Liver (tissue), 8 donors: ENCODE measurements at regions not wholly inside any gene's neighbourhood (a gene's known extent, or its start where the extent isn't known, plus 50 kb on each side); places are given as distances from the start of the nearest gene placed in this dataset.

Experiments used
- DNase-seq: peaks from one replicate; pipeline ENCODE4 v3.0.0-alpha.2; 2017; ENCODE audit warnings: low spot score
- H3K27ac ChIP-seq, 2 donors: one replicate each; pipeline ENCODE4 v1.7.0; 2013; ENCODE audit warnings: inconsistent platforms in 2 of 2, low read length in 2 of 2, control low read depth in 1 of 2, low read depth in 1 of 2, mild to moderate bottlenecking in 1 of 2
- H3K27me3 ChIP-seq, 4 donors: one replicate each; pipeline versions ENCODE4 v1.6.1 to v1.7.0; 2013; ENCODE audit warnings: low read length in 3 of 4, inconsistent platforms in 1 of 4, mild to moderate bottlenecking in 1 of 4, moderate library complexity in 1 of 4; ENCODE audit not compliant: control insufficient read depth in 4 of 4, insufficient read depth in 4 of 4
- H3K36me3 ChIP-seq, 4 donors: one replicate each; pipeline versions ENCODE4 v1.6.1 to v1.7.0; 2013; ENCODE audit warnings: low read length in 3 of 4, mild to moderate bottlenecking in 3 of 4, low read depth in 1 of 4, moderate library complexity in 1 of 4; ENCODE audit not compliant: control insufficient read depth in 4 of 4, insufficient read depth in 3 of 4
- H3K4me1 ChIP-seq, 4 donors: one replicate each; pipeline versions ENCODE4 v1.6.1 to v1.7.0; 2013; ENCODE audit warnings: low read length in 3 of 4, mild to moderate bottlenecking in 3 of 4, moderate library complexity in 1 of 4; ENCODE audit not compliant: control insufficient read depth in 4 of 4, insufficient read depth in 4 of 4
- H3K4me3 ChIP-seq, 3 donors: one replicate each; pipeline versions ENCODE4 v1.6.1 to v1.7.0; 2013; ENCODE audit warnings: low read length in 3 of 3, control low read depth in 1 of 3, low read depth in 1 of 3, mild to moderate bottlenecking in 1 of 3
- H3K9ac ChIP-seq, 2 donors: one replicate each; pipeline ENCODE4 v1.7.0; 2013; ENCODE audit warnings: low read length in 2 of 2, mild to moderate bottlenecking in 2 of 2, moderate library complexity in 2 of 2, control low read depth in 1 of 2, low read depth in 1 of 2
- H3K9me3 ChIP-seq, 4 donors: one replicate each; pipeline versions ENCODE4 v1.6.1 to v1.7.0; 2013; ENCODE audit warnings: low read length in 3 of 4; ENCODE audit not compliant: control insufficient read depth in 4 of 4
- FOXA1 ChIP-seq: IDR thresholded peaks from 2 replicates; pipeline ENCODE4 v1.6.1; 2016; ENCODE audit warnings: antibody characterized with exemption
- GABPA ChIP-seq, 2 donors: IDR thresholded peaks in 1 of 2; conservative IDR thresholded peaks in 1 of 2; 2 replicates each; pipeline ENCODE4 v1.6.1; 2016; ENCODE audit warnings: antibody characterized with exemption in 2 of 2, mild to moderate bottlenecking in 1 of 2, moderate library complexity in 1 of 2
- HNF4A ChIP-seq, 2 donors: conservative IDR thresholded peaks; 2 replicates each; pipeline ENCODE4 v1.6.1; 2016; ENCODE audit warnings: antibody characterized with exemption in 2 of 2, mild to moderate bottlenecking in 2 of 2
- HNF4G ChIP-seq: IDR thresholded peaks from 2 replicates; pipeline ENCODE4 v1.6.1; 2016; ENCODE audit warnings: antibody characterized with exemption
- JUND ChIP-seq, 2 donors: IDR thresholded peaks; 2 replicates each; pipeline ENCODE4 v1.6.1; 2016; ENCODE audit warnings: antibody characterized with exemption in 2 of 2
- RXRA ChIP-seq, 2 donors: IDR thresholded peaks; 2 replicates each; pipeline ENCODE4 v1.6.1; 2017 to 2018; ENCODE audit warnings: antibody characterized with exemption in 2 of 2, mild to moderate bottlenecking in 1 of 2
- SP1 ChIP-seq: IDR thresholded peaks from 2 replicates; pipeline ENCODE4 v1.6.1; 2018; ENCODE audit warnings: antibody characterized with exemption, mild to moderate bottlenecking
- TAF1 ChIP-seq: conservative IDR thresholded peaks from 2 replicates; pipeline ENCODE4 v1.6.1; 2016; ENCODE audit warnings: antibody characterized with exemption, mild to moderate bottlenecking
- WGBS: extraction: QIAGEN DNeasy Blood & Tissue Kit; methylation state at CpG from one replicate; pipeline ENCODE4 v1.1.7; 2013; 5-methylcytosine and 5-hydroxymethylcytosine counted together
- TF ChIP-seq, protein P1 (sequence below): IDR thresholded peaks from 2 replicates; pipeline ENCODE4 v1.6.1; 2016; ENCODE audit warnings: antibody characterized with exemption, mild to moderate bottlenecking
- TF ChIP-seq, protein P2 (sequence below): fragments of 150-350 bp; IDR thresholded peaks from 2 replicates; pipeline ENCODE4 v1.5.1; 2017; ENCODE audit warnings: improper control_type of control experiment, low read depth, low read length; ENCODE audit not compliant: missing input control
- donor health status: healthy.
- donor health status: healthy.
- donor health status: healthy.
- donor health status: healthy.
- donor health status: healthy.

DNA sequence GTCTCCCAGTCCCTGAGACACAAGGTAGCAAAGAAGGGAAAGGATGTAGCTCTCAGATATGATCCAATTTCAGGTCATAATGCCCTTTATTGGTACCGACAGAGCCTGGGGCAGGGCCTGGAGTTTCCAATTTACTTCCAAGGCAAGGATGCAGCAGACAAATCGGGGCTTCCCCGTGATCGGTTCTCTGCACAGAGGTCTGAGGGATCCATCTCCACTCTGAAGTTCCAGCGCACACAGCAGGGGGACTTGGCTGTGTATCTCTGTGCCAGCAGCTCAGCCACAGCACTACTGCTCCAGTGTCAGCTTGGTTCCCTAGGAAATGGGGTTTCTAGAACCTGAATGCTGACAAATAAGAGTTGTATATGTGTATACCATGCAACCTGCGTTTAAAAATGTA, 74.6 kb upstream of the PRSS58 start:
- Histone ChIP-seq H3K27ac (no peak overlapping the region), H3K4me3 (no peak overlapping the region), H3K27me3 (peaks cover 0 to 7% (median 0%) of the 10 kb centered on the region in 4 donors), H3K4me1 (no peaks in the 10 kb centered on the region), H3K9me3 (peaks cover 0 to 3% (median 0%) of the 10 kb centered on the region in 4 donors), H3K36me3 (no peaks in the 10 kb centered on the region), H3K9ac (no peak overlapping the region)
- TF ChIP-seq HNF4A (conservative IDR thresholded peaks at IDR 0.05) (no peak), RXRA (IDR thresholded peaks at IDR 0.05) (no peak), SP1 (no peak), HNF4G (no peak), FOXA1 (no peak)
- TF ChIP-seq, protein P1, sequence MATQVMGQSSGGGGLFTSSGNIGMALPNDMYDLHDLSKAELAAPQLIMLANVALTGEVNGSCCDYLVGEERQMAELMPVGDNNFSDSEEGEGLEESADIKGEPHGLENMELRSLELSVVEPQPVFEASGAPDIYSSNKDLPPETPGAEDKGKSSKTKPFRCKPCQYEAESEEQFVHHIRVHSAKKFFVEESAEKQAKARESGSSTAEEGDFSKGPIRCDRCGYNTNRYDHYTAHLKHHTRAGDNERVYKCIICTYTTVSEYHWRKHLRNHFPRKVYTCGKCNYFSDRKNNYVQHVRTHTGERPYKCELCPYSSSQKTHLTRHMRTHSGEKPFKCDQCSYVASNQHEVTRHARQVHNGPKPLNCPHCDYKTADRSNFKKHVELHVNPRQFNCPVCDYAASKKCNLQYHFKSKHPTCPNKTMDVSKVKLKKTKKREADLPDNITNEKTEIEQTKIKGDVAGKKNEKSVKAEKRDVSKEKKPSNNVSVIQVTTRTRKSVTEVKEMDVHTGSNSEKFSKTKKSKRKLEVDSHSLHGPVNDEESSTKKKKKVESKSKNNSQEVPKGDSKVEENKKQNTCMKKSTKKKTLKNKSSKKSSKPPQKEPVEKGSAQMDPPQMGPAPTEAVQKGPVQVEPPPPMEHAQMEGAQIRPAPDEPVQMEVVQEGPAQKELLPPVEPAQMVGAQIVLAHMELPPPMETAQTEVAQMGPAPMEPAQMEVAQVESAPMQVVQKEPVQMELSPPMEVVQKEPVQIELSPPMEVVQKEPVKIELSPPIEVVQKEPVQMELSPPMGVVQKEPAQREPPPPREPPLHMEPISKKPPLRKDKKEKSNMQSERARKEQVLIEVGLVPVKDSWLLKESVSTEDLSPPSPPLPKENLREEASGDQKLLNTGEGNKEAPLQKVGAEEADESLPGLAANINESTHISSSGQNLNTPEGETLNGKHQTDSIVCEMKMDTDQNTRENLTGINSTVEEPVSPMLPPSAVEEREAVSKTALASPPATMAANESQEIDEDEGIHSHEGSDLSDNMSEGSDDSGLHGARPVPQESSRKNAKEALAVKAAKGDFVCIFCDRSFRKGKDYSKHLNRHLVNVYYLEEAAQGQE, result no peak
- TF ChIP-seq, protein P2, sequence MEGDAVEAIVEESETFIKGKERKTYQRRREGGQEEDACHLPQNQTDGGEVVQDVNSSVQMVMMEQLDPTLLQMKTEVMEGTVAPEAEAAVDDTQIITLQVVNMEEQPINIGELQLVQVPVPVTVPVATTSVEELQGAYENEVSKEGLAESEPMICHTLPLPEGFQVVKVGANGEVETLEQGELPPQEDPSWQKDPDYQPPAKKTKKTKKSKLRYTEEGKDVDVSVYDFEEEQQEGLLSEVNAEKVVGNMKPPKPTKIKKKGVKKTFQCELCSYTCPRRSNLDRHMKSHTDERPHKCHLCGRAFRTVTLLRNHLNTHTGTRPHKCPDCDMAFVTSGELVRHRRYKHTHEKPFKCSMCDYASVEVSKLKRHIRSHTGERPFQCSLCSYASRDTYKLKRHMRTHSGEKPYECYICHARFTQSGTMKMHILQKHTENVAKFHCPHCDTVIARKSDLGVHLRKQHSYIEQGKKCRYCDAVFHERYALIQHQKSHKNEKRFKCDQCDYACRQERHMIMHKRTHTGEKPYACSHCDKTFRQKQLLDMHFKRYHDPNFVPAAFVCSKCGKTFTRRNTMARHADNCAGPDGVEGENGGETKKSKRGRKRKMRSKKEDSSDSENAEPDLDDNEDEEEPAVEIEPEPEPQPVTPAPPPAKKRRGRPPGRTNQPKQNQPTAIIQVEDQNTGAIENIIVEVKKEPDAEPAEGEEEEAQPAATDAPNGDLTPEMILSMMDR, result no peak
- 75% methylated on average over 6 of the region's 6 CpGs for WGBS
- DNase-seq, result no peak

DNA sequence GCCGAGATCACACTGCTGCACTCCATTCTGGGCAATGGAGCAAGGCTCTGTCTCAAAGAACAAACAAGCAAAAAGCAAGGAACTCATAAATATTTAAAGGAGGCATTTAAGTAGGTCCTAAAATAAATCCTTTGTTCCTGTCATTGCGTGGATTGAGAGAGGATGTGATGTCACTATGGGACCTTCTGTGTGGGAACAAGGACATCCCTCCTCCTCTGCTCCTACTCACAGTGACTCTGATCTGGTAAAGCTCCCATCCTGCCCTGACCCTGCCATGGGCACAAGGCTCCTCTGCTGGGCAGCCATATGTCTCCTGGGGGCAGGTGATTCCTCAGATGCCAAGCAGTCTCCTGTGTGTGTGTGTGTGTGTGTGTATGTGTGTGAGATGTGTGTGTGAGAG, 74.1 kb upstream of the PRSS58 start:
- 65% methylated on average over 2 of the region's 2 CpGs for WGBS
- no peak overlapping the region for H3K4me3 ChIP-seq
- H3K9me3 ChIP-seq, result peaks cover 0 to 3% (median 0%) of the 10 kb centered on the region in 4 donors
- no peaks in the 10 kb centered on the region for H3K4me1 ChIP-seq
- H3K36me3 ChIP-seq, result no peaks in the 10 kb centered on the region
- H3K27me3 ChIP-seq, result peaks cover 0 to 7% (median 0%) of the 10 kb centered on the region in 4 donors
- TF ChIP-seq JUND (IDR thresholded peaks at IDR 0.05), result no peak
- TF ChIP-seq GABPA (IDR thresholded peaks at IDR 0.05 in 1 of 2, conservative IDR thresholded peaks at IDR 0.05 in 1 of 2), result no peak
- no peak for TF ChIP-seq TAF1
- TF ChIP-seq, protein P1, result no peak
- H3K27ac ChIP-seq, result no peak overlapping the region
- H3K9ac ChIP-seq, result no peak overlapping the region
- no peak for DNase-seq
